ENCODE measurements at regions not wholly inside any gene's neighbourhood (a gene's known extent, or its start where the extent isn't known, plus 50 kb on each side); places are given as distances from the start of the nearest gene placed in this dataset.

GRCh38 chr4:92112805-92113204 lies 191.0 kb upstream of the GRID2 start (continued):
- TF ChIP-seq REST (IDR thresholded peaks at IDR 0.05; ENCODE audit: low read depth, low read length), result no peak
- no peak for TF ChIP-seq FOXJ3 (CRISPR knock-in tag; IDR thresholded peaks at IDR 0.05)
- no peak for TF ChIP-seq RCOR1 (IDR thresholded peaks at IDR 0.05; ENCODE audit: low read length)
- TF ChIP-seq TAF1 (IDR thresholded peaks at IDR 0.05; ENCODE audit: borderline replicate concordance, low read depth, low read length), result no peak
- no peak for TF ChIP-seq PBX3 (IDR thresholded peaks at IDR 0.05)
- no peak for TF ChIP-seq YY1 (IDR thresholded peaks at IDR 0.05; ENCODE audit: low read depth)

GRCh38 chr4:92120810-92121498 lies 182.8 kb upstream of the GRID2 start:
- Histone ChIP-seq H3F3A (replicated peaks; ENCODE audit: insufficient read depth) (no peaks in the 10 kb centered on the region), H2AFZ (ENCODE audit: low read depth) (no peak overlapping the region), H3K27ac (ENCODE audit: low read depth in 2 of 2, low read length in 1 of 2) (no peak overlapping the region), H3K4me2 (no peak overlapping the region), H3K79me2 (ENCODE audit: insufficient read depth) (no peaks in the 10 kb centered on the region), H3K36me3 (replicated peaks in 1 of 2; ENCODE audit: control insufficient read depth in 1 of 2, insufficient read depth in 2 of 2, low read length in 1 of 2) (no peaks in the 10 kb centered on the region), H3K4me3 (ENCODE audit: low read depth in 2 of 2, low read length in 1 of 2) (no peak overlapping the region), H3K4me1 (ENCODE audit: control insufficient read depth in 1 of 2, insufficient read depth in 2 of 2, low read depth in 1 of 2, low read length in 1 of 2) (no peaks in the 10 kb centered on the region; a peak in 1 of 4 replicates), H3K9me3 (no peaks in the 10 kb centered on the region), H3K27me3 (ENCODE audit: insufficient read depth) (no peaks in the 10 kb centered on the region), H4K20me1 (ENCODE audit: insufficient read depth) (no peaks in the 10 kb centered on the region), H3K9me2 (no peaks in the 10 kb centered on the region), H3K9ac (no peak overlapping the region)
- ChIA-PET POLR2A (no interaction called here), CTCF (interaction anchor here (0.6 kb wide), 1 partner anchor 12 kb away, joined by 4 read pairs; no protein-coding TSS in a partner anchor)
- WGBS (ENCODE audit: low lambda C conversion rate), result 36% methylated on average over 6 of the region's 6 CpGs
- DNase-seq, result no peak
- TF ChIP-seq EZH2phosphoT487 (IDR thresholded peaks at IDR 0.05; ENCODE audit: borderline replicate concordance, low read depth) (no peak), TEAD4 (IDR thresholded peaks at IDR 0.05; ENCODE audit: borderline replicate concordance, insufficient read depth) (no peak), NFIC (IDR thresholded peaks at IDR 0.05; ENCODE audit: borderline replicate concordance) (no peak), PBX3 (IDR thresholded peaks at IDR 0.05) (no peak), JUND (IDR thresholded peaks at IDR 0.05) (no peak), TCF12 (IDR thresholded peaks at IDR 0.05) (no peak), SIN3A (IDR thresholded peaks at IDR 0.05; ENCODE audit: borderline replicate concordance, low read depth, low read length) (no peak), REST (IDR thresholded peaks at IDR 0.05; ENCODE audit: low read depth, low read length) (no peak), MXI1 (IDR thresholded peaks at IDR 0.05; ENCODE audit: low read depth, low read length) (no peak), TAF1 (IDR thresholded peaks at IDR 0.05; ENCODE audit: borderline replicate concordance, low read depth, low read length) (no peak), NRF1 (IDR thresholded peaks at IDR 0.05; ENCODE audit: low read depth, low read length) (no peak), POLR2AphosphoS5 (IDR thresholded peaks at IDR 0.05; ENCODE audit: low read depth, low read length) (no peak)
- TF ChIP-seq, protein P1, sequence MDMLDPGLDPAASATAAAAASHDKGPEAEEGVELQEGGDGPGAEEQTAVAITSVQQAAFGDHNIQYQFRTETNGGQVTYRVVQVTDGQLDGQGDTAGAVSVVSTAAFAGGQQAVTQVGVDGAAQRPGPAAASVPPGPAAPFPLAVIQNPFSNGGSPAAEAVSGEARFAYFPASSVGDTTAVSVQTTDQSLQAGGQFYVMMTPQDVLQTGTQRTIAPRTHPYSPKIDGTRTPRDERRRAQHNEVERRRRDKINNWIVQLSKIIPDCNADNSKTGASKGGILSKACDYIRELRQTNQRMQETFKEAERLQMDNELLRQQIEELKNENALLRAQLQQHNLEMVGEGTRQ (IDR thresholded peaks at IDR 0.05; ENCODE audit: borderline replicate concordance, low read depth, low read length), result no peak
- TF ChIP-seq, protein P2, sequence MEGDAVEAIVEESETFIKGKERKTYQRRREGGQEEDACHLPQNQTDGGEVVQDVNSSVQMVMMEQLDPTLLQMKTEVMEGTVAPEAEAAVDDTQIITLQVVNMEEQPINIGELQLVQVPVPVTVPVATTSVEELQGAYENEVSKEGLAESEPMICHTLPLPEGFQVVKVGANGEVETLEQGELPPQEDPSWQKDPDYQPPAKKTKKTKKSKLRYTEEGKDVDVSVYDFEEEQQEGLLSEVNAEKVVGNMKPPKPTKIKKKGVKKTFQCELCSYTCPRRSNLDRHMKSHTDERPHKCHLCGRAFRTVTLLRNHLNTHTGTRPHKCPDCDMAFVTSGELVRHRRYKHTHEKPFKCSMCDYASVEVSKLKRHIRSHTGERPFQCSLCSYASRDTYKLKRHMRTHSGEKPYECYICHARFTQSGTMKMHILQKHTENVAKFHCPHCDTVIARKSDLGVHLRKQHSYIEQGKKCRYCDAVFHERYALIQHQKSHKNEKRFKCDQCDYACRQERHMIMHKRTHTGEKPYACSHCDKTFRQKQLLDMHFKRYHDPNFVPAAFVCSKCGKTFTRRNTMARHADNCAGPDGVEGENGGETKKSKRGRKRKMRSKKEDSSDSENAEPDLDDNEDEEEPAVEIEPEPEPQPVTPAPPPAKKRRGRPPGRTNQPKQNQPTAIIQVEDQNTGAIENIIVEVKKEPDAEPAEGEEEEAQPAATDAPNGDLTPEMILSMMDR (IDR thresholded peaks at IDR 0.05), result no peak

Measured in SK-N-SH (cell line).